Fibroblast of peridontal ligament (primary cell): ENCODE measurements at regions not wholly inside any gene's neighbourhood (a gene's known extent, or its start where the extent isn't known, plus 50 kb on each side); places are given as distances from the start of the nearest gene placed in this dataset.

Experiments used
- DNase-seq: peaks from one replicate; pipeline ENCODE4 v3.0.0-alpha.2; 2010; ENCODE audit errors: extremely low read depth

DNA sequence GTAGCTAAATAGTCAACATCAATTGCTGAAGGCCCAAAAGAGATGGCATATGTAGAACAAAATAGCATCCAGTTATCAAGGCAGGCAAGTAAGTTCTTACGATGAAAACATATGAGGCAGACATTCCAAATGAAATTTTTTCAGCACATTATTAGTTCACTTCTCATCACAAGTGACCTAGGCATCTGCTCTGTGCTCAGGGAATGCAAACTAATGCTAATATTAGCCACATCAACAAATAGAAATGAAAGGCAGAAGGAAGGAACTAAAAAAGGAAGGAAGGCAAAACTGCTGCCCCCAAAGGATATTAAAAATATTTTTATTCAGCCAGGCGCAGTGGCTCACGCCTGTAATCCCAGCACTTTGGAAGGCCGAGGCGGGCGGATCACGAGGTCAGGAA, 51.2 kb upstream of the ROCK1 start:
- DNase-seq = no peak

DNA sequence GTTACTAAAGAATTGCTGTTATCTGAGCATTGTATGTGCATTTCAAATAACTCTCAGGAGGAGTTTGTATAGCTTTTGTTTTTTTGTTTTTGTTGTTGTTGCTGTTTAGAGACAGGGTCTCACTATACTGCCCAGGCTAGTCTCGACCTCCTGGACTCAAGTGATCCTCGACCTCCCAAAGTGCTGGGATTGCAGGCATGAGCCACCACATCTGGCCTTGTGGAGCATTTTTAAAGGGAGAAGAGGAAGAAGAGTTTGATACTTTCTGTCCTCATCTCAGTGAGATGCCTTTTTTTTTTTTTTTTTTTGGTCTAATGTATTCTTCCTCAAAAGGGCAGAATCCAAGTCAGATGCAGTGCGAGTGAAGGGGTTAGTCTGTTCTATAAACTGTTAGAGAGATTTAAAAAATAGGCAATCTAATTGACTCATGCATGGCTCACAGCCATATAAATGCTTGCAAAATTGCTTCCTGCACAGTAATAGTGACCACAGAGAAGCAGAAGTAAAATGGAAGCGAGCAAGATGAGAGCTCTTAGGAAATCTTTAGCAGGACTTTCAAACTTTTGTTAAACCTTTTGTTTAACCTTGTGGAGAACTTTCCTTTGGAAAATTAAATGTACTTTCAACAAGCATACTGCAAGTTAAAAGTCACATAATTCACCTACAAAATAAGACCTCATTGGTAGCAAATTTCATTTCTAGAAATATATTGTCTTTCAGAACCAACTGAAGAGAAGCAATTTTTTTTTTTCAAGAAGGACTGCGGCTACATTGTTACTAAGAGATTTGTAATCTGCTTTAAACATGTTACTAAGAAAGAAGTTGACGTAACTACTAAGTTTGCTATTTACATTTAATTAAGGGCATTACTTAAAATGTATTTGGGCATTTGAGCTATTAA, 52.3 kb upstream of the ROCK1 start:
- DNase-seq = peak; percentile 98

DNA sequence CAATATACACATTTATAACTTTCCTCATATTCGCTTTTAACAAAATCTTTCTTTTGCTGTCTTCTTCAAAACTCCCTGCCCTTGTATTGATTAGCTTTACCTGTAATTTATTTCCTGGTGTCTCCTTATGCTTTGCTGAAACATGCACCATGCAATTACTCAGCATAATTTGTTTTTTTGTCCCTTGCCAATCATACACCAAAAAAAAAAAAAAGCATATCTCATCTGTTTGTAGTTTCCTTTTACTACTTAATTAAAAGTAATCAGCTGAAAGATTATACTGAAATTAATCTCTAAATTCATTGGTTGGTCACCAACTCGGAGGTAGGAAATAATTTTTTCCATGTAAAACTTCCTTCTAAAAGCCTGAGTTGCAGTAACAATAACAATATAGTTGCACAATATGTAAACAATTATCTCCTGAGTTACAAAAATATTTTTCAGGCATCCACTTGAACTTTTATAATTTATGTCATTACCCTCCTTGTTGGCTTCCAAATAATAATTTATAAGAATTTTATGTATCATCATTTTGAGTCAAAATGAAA, 53.0 kb upstream of the ROCK1 start:
- peak; percentile 45 for DNase-seq

DNA sequence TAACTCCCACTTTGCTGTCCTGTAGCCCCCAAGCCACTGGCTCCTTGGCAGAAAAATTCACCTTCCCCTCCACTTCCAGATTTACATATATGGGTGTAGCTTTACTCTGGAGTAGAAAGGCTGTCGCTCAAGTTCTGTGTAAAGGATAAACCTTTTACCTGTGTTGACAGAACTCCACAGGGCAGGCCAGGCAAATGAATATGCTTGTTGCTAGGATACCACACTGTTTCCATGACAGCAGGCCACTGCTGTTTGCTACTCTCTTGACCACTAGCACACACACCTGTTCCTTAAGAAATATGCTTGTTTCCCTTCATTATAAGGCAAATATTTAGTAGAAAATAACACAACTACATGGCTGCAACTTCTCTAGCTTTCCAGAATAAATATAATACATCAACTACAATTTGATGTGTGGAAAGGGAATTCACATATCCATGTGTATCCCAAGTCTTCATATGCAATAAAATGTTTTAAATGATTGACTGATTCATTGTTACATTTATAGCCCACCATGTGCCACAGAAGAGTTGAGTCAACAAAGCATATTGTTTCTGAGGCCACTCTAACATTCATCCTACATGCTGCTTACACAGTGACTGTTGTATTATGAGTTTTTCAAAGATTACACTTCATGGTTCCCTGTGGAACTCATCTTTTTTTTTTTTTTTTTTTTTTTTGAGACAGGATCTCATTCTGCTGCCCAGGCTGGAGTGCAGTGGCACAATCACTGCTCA, 56.2 kb upstream of the ROCK1 start:
- DNase-seq = no peak

DNA sequence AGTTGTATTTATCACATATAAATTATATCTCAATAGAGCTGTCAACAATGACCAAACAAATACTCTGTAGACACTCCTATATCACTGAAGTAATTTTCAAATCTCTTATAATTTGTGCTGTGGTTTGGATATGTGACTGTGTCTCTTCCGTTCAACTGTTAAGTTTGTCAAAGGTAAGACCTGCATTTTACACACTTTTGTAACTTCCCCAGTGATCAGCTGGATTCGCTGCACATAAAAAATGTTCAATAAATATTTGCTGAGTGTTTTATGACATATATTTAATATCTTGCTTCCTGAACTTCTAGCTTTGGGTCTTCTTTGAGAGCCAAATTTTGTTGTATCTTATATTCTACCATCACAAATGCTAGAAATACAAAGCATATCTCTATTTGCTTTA, 57.3 kb upstream of the ROCK1 start:
- DNase-seq = no peak

GRCh38 chr18:21177822-21178221, 64.2 kb upstream of the GREB1L start:
- DNase-seq = no peak

- DNase-seq = peak; percentile 85
Measured at GRCh38 chr18:21179590-21180220, 62.3 kb upstream of the GREB1L start.

- DNase-seq = no peak
Measured at GRCh38 chr18:21180588-21180987, 61.4 kb upstream of the GREB1L start.

- no peak for DNase-seq
Measured at GRCh38 chr18:21181766-21182165, 60.3 kb upstream of the GREB1L start.

DNA sequence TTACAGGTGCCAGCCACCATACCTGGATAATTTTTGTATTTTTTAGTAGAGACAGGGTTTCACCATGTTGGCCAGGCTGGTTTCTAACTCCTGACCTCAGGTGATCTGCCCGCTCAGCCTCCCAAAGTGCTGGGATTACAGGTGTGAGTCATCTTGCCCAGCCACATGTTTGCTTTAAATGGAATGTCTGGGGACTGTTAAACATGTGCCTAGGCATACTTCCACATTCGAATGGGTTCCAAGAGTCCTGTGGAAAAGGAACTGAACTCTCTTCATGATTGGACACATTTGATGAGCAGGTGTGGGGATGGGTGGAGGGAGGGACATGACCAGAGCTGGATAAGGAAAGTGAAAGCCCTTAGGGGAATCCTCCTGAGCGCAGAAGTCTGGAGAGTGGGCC, 58.4 kb upstream of the GREB1L start:
- DNase-seq = no peak

GRCh38 chr18:21184396-21184996, 57.5 kb upstream of the GREB1L start:
- no peak for DNase-seq

- DNase-seq = no peak
Measured at GRCh38 chr18:21187886-21188285, 54.1 kb upstream of the GREB1L start.

GRCh38 chr18:21191596-21192307, 50.3 kb upstream of the GREB1L start:
- DNase-seq = peak; percentile 70
